ENCODE measurements at regions not wholly inside any gene's neighbourhood (a gene's known extent, or its start where the extent isn't known, plus 50 kb on each side); places are given as distances from the start of the nearest gene placed in this dataset.

DNA sequence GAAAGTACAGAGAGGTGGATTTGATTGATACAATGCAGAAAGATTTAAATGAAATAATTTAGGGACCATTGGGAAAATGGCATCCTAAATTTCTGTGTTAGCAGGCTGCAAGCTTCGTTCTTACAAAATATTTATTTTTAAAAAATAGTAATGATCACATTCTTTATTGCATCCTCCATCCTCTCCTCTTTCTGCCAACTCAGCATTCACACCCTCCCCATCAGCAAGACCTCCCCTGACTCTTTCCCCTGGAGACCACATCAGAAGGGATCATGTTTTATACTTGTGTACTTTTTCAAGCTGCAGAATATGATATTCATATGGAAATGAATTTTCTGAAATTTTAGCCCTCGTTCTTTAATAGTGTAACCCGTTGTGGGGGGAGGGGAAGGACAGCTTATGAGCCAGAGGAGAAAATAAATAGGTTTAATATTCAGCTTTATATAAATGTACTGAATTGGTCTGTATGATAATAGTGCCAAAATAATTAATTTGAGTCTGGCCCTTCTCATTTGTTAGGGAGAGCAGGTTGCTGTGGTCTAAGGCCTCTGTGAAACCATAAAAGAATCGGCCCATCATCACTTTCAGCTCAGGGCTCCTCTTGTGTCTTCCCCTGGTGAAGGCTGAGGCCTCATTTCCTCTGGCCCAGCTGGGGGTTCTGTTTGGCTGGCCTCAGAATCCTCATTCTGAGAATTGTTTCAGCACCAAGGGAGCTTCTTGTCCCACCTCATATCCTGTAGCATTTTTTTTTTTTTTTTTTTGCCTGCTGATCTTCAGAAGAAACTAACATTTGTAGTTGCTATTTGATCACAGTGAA, 330.8 kb downstream of the TXNL1 start:
- Mint-ChIP-seq H3K36me3 (no peaks in the 10 kb centered on the region), H3K4me3 (no peak overlapping the region), H3K27me3 (no peaks in the 10 kb centered on the region)

DNA sequence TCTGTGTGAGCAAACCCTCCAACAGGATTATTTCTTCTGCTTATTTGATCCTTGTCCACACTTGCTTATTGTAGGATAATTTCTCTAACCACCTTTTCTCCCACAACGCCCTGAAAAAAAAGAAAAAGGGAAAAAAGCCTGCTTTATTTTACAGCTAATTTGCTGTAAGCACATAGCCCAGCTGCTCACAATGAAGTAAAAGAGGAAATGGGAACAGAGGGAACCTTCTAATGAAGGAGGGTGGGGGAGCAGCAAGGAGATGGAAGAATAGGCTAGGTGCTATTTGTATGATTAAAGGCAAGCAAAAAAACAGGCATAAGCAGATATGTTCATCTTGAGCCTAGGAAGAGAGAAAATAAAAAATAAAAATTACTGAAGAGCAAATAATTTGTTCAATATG, 331.6 kb downstream of the TXNL1 start:
- no peak overlapping the region for H3K4me3 Mint-ChIP-seq
- H3K9me3 Mint-ChIP-seq, result no peaks in the 10 kb centered on the region
- no peaks in the 10 kb centered on the region for H3K36me3 Mint-ChIP-seq
- H3K4me1 Mint-ChIP-seq, result no peaks in the 10 kb centered on the region
- H3K27ac Mint-ChIP-seq, result no peak overlapping the region
- no peaks in the 10 kb centered on the region for H3K27me3 Mint-ChIP-seq

More for the DNA sequence above, 330.8 kb downstream of the TXNL1 start:
- no peaks in the 10 kb centered on the region for H3K4me1 Mint-ChIP-seq
- H3K27ac Mint-ChIP-seq, result no peak overlapping the region
- H3K9me3 Mint-ChIP-seq, result no peaks in the 10 kb centered on the region

DNA sequence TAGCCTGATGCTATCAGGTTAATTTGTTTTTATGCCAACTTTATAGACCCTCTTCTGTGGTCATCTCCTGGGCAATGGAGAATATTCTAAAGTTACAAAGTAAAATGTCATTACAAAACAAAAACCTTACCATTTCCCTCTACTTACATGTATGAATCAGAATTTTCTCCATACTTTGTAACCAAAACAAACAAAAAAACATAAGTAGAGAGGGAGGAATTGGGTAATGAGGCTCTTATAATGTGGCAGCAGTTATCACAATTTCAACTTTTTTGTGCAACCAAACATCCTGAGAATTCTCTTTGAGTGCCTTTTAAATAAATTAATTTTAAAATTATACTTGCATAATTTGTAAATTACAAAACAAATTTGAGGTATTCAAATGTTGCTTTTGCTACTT, 332.8 kb downstream of the TXNL1 start:
- no peaks in the 10 kb centered on the region for H3K27me3 Mint-ChIP-seq
- H3K4me3 Mint-ChIP-seq, result no peak overlapping the region
- H3K36me3 Mint-ChIP-seq, result no peaks in the 10 kb centered on the region
- no peak overlapping the region for H3K27ac Mint-ChIP-seq
- no peaks in the 10 kb centered on the region for H3K4me1 Mint-ChIP-seq
- H3K9me3 Mint-ChIP-seq, result no peaks in the 10 kb centered on the region

DNA sequence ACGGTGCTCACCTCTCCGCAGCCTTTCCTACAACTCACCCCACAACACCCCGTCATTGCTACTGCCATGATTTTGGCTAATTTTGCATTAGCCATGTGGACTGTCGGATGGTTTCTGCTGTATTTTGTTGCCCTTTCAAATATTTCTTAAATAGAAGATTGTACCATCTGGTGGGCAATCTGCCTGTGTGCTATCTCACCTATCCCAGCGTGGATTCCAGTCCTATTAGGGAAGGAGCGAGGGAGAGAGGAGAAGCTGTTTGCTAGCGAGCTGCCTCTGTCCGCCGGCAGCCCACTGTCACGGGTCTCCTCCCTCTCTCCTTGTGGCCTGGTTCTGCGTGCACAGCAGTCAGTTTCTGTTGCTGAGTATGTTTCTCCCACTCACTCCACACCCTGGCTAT, 336.2 kb downstream of the TXNL1 start:
- Mint-ChIP-seq H3K27me3 (no peaks in the 10 kb centered on the region), H3K4me1 (no peaks in the 10 kb centered on the region), H3K36me3 (no peaks in the 10 kb centered on the region), H3K4me3 (no peak overlapping the region), H3K27ac (no peak overlapping the region), H3K9me3 (peaks cover 5% of the 10 kb centered on the region)

DNA sequence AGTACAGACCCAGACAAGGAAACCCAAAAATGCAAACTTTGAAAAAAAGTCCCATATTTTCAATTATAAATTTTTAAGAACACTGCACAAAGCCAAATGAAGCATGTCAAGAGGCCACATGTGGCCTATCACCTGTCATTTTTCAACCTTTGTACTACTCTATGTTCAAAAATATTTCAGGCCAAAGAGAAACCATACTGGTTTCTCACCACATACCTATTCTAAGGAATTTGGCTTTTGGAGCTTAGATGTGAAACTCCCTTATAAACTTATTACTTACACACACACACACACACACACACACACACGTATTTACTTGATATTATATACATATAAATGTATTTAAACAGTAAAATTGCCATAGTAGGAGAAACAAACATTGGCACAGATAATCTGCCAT, 338.7 kb downstream of the TXNL1 start:
- peaks cover 5% of the 10 kb centered on the region for H3K9me3 Mint-ChIP-seq
- no peaks in the 10 kb centered on the region for H3K36me3 Mint-ChIP-seq
- no peaks in the 10 kb centered on the region for H3K27me3 Mint-ChIP-seq
- no peak overlapping the region for H3K4me3 Mint-ChIP-seq
- no peaks in the 10 kb centered on the region for H3K4me1 Mint-ChIP-seq
- no peak overlapping the region for H3K27ac Mint-ChIP-seq

DNA sequence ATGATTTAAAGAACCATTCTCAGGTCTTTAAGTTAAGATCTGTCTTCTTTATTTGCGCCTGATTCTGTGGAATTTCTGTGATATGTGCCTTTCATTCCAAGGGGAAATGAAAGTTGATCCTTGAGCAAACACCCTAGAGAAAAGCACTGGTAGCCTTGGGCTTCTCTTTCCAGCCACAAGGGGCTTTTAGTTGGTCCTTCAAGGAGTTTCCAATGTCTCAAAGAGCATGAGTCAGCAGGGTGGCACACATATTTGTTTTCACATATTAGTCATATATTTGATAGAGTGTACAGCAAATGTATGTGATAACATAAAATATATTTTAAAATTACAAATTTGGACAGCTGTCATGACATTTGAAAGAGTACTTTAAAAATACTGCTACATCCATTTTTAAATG, 339.5 kb downstream of the TXNL1 start:
- peaks cover 5% of the 10 kb centered on the region for H3K9me3 Mint-ChIP-seq
- H3K27ac Mint-ChIP-seq, result no peak overlapping the region

DNA sequence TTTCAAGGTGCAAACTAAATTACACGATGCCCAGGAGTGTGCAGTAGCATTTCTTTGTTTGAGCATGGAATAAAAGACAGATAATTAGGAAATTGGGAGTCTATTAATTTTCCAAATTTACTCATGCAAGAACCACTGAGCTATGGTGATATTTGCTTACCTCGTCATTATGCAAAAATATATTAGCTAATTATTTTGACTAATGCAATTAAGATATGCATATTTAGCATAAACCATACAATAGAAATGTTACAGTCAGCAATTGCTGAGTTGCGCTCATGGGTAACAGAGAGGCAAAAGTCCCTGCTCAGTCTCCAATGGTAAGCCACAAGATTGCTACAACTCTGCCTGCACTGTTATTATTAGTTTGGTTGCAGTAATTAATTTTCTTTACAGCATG, 342.0 kb downstream of the TXNL1 start:
- H3K4me1 Mint-ChIP-seq, result no peaks in the 10 kb centered on the region
- H3K4me3 Mint-ChIP-seq, result no peak overlapping the region
- peaks cover 5% of the 10 kb centered on the region for H3K9me3 Mint-ChIP-seq
- no peaks in the 10 kb centered on the region for H3K27me3 Mint-ChIP-seq
- H3K36me3 Mint-ChIP-seq, result no peaks in the 10 kb centered on the region
- no peak overlapping the region for H3K27ac Mint-ChIP-seq

More for the DNA sequence above, 339.5 kb downstream of the TXNL1 start:
- Mint-ChIP-seq H3K27me3 (no peaks in the 10 kb centered on the region), H3K4me1 (no peaks in the 10 kb centered on the region), H3K4me3 (no peak overlapping the region), H3K36me3 (no peaks in the 10 kb centered on the region)

DNA sequence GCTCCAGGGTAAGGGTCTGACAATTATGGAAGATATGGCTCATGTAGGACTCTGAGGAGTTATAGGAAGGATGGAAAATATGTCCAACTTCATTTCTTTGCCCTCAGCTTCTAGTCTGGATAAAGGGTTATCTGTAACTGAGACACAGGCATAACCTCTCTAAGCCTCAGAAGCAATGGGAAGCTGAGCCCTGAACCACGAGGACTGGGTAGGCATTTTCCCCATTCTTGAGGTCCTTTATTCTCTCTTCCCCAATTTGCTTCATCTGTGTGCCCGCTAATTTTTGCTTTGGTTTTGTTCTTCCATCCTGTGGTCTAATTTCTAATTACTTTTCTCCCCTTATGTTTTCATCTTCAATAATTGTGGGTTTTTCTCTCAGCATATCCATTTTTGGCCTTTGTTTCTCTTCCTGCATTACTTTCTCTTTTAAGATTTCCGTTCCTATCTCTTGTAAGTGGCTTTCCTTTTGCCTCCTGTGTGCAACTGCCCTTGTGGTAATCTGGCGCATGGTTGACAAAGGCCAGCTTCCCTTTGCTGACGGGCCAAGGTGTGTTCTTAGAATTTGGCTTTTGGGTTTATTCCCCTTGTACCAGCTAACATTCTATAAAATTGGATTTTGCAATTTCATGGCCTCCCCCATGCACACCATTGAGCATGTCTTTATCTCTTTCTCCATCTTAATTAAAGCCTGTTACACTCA, 343.8 kb downstream of the TXNL1 start:
- H3K27me3 Mint-ChIP-seq, result no peaks in the 10 kb centered on the region
- peaks cover 5% of the 10 kb centered on the region for H3K9me3 Mint-ChIP-seq

DNA sequence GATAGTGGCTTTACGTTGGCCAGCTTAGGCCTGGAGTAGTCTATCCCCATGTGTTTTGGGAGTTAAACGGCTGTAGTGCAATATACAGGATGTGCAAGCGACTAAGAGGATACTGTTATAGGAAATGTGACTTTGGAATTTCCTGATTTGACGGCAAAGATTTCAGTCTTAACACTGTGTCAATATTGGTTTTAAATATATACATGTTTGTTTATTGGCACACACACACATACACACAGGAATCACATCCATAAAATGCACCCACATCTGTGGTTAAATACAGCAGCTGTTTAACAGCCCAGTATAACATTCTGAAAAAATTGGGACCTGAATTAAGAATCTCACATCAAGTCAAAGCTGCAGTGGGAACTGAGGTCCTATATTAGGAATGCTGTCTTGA, 347.1 kb downstream of the TXNL1 start:
- Mint-ChIP-seq H3K36me3 (no peaks in the 10 kb centered on the region), H3K4me1 (no peaks in the 10 kb centered on the region), H3K9me3 (no peaks in the 10 kb centered on the region), H3K4me3 (no peak overlapping the region), H3K27me3 (no peaks in the 10 kb centered on the region), H3K27ac (no peak overlapping the region)

More for the DNA sequence above, 343.8 kb downstream of the TXNL1 start:
- Mint-ChIP-seq H3K4me3 (no peak overlapping the region), H3K36me3 (no peaks in the 10 kb centered on the region), H3K27ac (no peak overlapping the region), H3K4me1 (no peaks in the 10 kb centered on the region)

DNA sequence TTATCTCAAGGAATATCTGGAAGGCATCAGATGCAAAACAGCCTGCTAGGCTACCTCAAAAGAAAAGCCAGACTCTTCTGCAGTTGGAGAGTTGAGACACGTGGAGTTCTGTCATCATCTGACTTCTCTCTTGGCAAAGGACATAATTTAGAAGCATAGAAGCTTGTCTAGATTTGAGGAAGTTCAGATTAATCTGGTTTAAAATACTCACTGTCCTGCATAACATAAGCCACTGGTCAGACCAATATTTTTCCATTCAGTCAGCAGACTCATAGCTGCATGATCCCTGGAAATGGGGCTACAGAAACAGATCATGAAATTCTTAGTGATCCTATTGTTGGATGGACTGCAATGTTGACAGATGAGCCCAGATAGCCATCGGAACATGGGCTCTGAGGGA, 349.0 kb downstream of the TXNL1 start:
- no peaks in the 10 kb centered on the region for H3K36me3 Mint-ChIP-seq
- no peaks in the 10 kb centered on the region for H3K9me3 Mint-ChIP-seq
- no peak overlapping the region for H3K27ac Mint-ChIP-seq
- no peaks in the 10 kb centered on the region for H3K27me3 Mint-ChIP-seq
- H3K4me3 Mint-ChIP-seq, result no peak overlapping the region
- no peaks in the 10 kb centered on the region for H3K4me1 Mint-ChIP-seq

DNA sequence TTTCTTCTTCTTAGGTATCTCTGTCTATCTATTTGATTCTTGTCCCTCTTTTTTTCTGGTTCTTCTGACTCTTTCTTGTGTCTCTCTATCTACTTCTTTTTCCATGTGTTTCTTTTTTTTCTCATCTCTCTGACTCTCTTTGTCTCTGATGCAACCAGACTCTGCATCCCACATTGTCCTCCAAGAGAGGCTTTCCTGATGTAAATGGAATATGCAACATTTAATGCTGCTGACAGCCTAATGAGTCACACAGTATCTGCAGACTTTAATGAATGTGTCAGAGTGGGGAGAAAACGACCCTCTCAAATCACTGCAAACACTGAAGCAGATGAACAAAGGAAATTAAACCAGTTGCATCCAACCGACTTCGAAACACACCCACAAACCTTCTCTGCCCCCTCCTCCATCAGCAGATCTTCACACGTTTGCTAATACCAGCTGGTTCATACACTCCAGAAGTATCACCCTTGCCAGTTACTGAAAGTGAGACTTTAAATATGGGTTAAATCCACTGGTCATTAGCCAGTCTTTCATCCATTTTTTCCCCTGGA, 351.5 kb downstream of the TXNL1 start:
- H3K36me3 Mint-ChIP-seq, result no peaks in the 10 kb centered on the region
- H3K4me3 Mint-ChIP-seq, result no peak overlapping the region
- no peaks in the 10 kb centered on the region for H3K27me3 Mint-ChIP-seq
- no peak overlapping the region for H3K27ac Mint-ChIP-seq
- H3K4me1 Mint-ChIP-seq, result no peaks in the 10 kb centered on the region
- H3K9me3 Mint-ChIP-seq, result no peaks in the 10 kb centered on the region

DNA sequence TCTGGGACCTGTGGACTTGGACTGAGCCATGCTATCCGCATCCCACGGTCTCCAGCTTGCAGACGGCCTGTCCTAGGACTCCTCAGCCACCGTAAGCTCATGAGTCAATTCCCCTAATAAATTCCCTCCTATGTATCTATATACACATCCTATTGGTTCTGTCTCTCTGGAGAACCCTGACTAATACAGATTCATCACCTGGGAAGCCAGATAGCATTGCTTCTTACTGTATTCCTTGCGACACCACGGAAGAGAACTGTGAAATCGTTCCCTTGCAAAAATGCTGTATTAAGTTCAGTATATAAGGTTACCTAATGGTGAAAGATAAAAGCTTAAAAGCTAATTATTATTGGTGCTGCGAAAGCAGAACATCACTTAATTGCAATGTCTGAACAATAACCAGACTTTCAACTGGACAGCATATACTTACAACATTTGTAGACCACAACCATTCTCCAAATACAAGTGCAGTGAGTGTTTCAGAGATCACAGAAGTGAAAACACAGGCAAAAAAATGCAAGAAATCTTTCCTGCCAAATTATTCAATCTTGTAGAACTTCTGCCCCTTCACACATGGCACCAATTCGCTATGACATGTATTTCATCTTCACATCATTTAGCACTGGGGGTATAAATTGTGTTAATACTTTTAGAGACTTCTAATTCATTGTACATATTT, 352.9 kb downstream of the TXNL1 start:
- Mint-ChIP-seq H3K36me3 (no peaks in the 10 kb centered on the region), H3K9me3 (no peaks in the 10 kb centered on the region), H3K27me3 (no peaks in the 10 kb centered on the region), H3K4me1 (no peaks in the 10 kb centered on the region), H3K27ac (no peak overlapping the region), H3K4me3 (no peak overlapping the region)

DNA sequence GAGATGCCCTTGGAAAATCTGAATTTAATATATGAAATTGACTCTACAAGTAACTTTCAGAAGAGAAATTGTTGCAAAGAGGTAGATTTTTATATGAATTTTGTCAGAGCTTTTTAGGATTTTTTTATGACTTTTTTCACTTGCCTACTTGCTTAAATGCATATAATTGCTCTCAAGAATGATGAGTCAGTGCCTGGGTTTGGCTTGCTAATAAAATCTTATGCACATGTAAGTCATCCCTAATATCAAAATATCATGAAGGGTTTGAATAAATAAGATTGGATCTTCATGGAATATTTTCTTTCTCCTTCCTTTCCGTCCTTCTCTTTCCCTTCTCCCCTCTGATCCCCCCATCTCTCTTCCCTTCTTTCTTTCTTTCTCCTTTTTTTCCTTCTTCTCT, 354.1 kb downstream of the TXNL1 start:
- H3K36me3 Mint-ChIP-seq, result no peaks in the 10 kb centered on the region
- H3K27ac Mint-ChIP-seq, result no peak overlapping the region
- H3K9me3 Mint-ChIP-seq, result peaks cover 2% of the 10 kb centered on the region
- H3K27me3 Mint-ChIP-seq, result no peaks in the 10 kb centered on the region
- no peak overlapping the region for H3K4me3 Mint-ChIP-seq
- no peaks in the 10 kb centered on the region for H3K4me1 Mint-ChIP-seq

DNA sequence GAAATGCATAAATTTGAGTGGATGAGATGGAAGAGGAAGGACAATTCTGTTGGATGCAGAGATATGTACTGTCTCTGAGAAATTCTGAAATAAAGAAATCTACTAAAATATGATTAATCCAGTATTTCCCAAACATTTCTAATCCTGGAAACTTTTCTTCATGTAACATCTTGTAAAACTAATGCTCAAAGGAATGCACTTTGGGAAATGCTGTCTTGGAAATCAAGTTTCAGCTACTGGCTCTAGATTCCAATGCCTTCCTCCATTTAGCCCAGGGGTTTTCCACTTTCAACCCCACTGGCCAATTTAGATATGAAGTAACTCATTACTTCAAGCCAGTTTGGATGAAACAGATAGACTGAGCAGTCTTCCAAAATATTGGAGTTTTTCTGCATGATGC, 355.1 kb downstream of the TXNL1 start:
- no peaks in the 10 kb centered on the region for H3K27me3 Mint-ChIP-seq
- no peak overlapping the region for H3K4me3 Mint-ChIP-seq
- H3K36me3 Mint-ChIP-seq, result no peaks in the 10 kb centered on the region
- no peaks in the 10 kb centered on the region for H3K4me1 Mint-ChIP-seq
- H3K27ac Mint-ChIP-seq, result no peak overlapping the region
- H3K9me3 Mint-ChIP-seq, result peaks cover 9% of the 10 kb centered on the region

DNA sequence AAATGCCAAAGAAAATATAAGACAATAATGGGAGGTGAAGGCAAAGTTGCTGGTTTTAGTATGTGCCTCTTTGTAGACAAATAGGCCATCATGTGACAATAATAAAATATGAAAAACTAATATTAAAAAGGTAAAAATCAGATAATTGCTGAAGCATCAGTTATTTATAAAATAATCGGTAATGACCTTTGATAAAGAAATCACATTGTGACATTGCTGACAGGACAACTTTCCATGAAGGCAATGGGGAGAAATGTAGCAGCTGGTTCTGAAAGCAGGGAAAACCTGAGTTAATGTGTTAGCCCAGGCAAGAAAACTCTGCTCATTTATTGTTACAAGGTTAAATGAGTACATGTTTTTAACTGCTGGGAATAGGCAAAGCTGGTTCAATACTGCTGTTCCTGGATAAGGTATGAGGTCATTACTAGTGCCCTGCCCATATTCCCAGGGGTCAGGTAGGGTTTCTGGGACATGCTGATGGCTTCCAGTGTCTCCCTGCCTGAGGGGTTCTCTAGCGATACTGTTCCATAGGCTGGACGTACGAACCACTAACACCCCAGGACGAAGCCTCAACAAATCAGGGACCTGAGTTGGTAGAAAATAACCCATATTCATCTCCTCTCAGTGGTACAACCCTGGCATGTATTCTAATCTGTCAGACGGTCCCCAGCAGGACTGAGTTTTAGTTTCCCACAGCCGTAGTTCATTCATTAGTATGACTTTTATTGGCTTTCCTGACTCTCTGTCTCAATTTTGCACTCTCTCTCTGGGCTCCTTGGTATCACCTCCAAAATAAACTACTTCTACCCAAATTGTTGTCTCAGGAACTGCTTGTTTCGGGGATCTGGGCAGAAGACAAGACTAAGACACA, 355.9 kb downstream of the TXNL1 start:
- H3K36me3 Mint-ChIP-seq, result no peaks in the 10 kb centered on the region
- no peaks in the 10 kb centered on the region for H3K4me1 Mint-ChIP-seq
- H3K9me3 Mint-ChIP-seq, result peaks cover 9% of the 10 kb centered on the region
- H3K27me3 Mint-ChIP-seq, result no peaks in the 10 kb centered on the region
- no peak overlapping the region for H3K27ac Mint-ChIP-seq
- no peak overlapping the region for H3K4me3 Mint-ChIP-seq

All from activated naive CD4-positive, alpha-beta T cell treated with anti-CD3 and anti-CD28 coated beads, Interleukin-2, amount 50 U/mL, for 24 hours (primary cell).